ENCODE measurements at regions not wholly inside any gene's neighbourhood (a gene's known extent, or its start where the extent isn't known, plus 50 kb on each side); places are given as distances from the start of the nearest gene placed in this dataset.

GRCh38 chr4:125125276-125125675, 189.5 kb upstream of the FAT4 start:
- TF ChIP-seq CTCF (IDR thresholded peaks at IDR 0.05) (no peak), POLR2A (IDR thresholded peaks at IDR 0.05) (no peak), EP300 (IDR thresholded peaks at IDR 0.05) (no peak)
